HG03060 (cell line): ENCODE measurements at regions not wholly inside any gene's neighbourhood (a gene's known extent, or its start where the extent isn't known, plus 50 kb on each side); places are given as distances from the start of the nearest gene placed in this dataset.
"Not testable (repeated sequence)": the region's sequence is repeated elsewhere in the genome, so short reads cannot be mapped to it uniquely, and the experiment has no call there.

ENCODE experiments used
- ATAC-seq: cut with Tn5 transposase; IDR thresholded peaks from one replicate; pipeline ENCODE4 v1.9.1; 2021; ENCODE audit warnings: low read depth, moderate number of reproducible peaks; ENCODE audit not compliant: unreplicated experiment

- no peak for ATAC-seq
These were observed 163.4 kb upstream of the IL12B start for GRCh38 chr5:159493696-159494095.

DNA sequence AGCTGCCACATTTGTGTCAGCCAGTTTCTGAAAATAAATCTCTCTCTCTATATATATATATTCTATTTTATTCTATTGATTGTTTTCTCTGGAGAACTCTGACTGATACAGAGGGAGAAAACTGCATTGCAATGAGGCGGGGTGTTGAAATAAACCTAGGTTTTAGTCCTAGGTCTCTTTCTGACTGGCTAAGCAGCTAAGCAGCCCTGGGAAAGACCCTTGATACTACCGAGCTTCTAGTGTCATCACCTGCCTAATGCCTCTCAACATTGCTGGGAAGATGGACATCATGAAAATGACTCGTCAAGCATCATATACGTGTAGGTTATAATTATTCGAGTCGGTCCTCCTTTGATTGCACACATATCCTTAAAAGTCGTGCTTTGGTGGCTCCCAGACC, 166.5 kb upstream of the IL12B start:
- ATAC-seq, result no peak

GRCh38 chr5:159497221-159497620, 166.9 kb upstream of the IL12B start:
- ATAC-seq, result no peak

DNA sequence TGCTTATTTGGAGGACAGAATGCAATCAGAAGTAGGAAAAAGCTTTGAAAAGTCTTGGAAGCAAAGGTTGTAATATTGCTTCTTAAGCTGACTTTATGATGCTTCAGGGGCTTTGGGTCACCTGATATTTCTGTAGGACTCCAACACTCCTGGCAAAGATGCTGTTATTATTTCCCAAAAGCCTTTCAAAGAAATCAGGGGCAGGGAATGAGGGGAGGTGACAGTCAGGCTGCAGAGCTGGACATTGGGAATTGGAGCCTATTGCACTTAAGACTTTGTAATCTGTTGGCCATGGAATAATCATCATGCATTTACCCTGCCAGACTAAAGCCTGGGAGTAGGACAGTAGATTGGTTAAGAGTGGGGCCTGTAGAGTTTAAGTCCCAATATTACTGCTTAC, 168.3 kb upstream of the IL12B start:
- ATAC-seq, result no peak

DNA sequence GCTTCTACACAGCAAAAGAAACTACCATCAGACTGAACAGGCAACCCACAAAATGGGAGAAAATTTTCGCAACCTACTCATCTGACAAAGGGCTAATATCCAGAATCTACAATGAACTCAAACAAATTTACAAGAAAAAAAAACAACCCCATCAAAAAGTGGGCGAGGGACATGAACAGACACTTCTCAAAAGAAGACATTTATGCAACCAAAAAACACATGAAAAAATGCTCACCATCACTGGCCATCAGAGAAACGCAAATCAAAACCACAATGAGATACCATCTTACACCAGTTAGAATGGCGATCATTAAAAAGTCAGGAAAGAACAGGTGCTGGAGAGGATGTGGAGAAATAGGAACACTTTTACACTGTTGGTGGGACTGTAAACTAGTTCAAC, 171.8 kb upstream of the IL12B start:
- not testable (repeated sequence) for ATAC-seq

DNA sequence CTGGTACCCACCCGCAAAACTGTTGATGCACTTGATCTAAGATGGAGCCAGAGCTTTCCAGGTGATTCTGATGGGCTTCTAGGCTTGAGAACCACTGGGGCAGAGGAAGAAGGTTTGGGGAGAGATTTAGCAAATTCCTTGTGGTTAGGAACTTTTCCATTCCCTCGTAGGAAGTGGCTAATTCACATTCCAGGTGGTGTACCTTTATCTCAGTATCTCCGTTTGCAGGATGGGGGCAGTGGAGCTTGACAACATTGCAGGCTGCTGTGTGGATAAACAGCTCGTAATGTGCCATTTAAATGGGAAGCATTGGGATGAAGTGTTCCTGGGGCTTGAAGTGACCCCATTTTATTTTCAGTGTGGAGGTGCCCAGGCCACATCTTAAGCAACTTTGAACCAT, 172.9 kb upstream of the IL12B start:
- no peak for ATAC-seq

- no peak for ATAC-seq
These were observed 174.0 kb upstream of the IL12B start for GRCh38 chr5:159504106-159504856.

DNA sequence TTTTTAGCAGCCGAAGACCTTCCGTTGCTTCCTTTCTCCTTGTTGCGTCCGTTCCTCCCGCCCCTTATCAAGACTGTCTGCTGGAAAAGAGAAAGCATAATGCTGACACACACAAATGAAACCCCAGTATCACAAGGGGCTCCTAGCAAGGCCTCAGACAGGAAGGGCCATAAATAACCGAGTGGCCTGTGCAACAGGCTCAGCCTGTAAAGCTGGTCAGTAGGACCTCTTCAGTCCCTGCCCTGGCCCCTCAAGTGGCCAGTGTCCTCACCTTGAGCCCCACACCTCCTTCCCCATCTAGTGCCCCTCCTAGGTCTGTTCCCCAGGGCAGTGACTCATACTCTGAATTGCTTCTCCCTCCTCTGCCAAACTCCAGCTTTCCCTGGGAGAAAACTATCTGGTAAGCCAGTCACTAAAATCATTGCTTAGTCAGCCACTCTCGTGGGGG, 174.6 kb upstream of the IL12B start:
- ATAC-seq, result no peak

- ATAC-seq, result no peak
These were observed 176.8 kb upstream of the IL12B start for GRCh38 chr5:159507055-159507454.

GRCh38 chr5:159507661-159508060, 177.4 kb upstream of the IL12B start:
- no peak for ATAC-seq

DNA sequence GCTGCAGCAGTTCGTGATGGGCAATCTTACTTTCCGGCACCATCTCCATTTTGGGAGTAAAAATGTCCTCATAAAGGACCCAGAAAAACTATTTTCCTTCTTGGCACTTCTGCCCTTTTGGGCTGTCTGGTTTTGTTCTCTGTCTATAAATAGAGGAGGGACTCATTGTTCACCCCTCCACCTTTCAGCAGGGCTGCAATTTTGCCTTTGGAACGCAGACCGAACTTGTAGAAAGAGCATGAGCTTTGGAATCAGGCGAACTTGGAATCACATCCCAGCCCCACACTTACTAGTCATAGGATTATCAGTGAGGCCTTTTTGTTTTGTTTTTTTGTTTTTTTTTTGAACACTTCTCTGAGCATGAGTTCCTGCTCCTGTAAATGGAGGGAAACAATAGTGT, 178.1 kb upstream of the IL12B start:
- ATAC-seq, result no peak

DNA sequence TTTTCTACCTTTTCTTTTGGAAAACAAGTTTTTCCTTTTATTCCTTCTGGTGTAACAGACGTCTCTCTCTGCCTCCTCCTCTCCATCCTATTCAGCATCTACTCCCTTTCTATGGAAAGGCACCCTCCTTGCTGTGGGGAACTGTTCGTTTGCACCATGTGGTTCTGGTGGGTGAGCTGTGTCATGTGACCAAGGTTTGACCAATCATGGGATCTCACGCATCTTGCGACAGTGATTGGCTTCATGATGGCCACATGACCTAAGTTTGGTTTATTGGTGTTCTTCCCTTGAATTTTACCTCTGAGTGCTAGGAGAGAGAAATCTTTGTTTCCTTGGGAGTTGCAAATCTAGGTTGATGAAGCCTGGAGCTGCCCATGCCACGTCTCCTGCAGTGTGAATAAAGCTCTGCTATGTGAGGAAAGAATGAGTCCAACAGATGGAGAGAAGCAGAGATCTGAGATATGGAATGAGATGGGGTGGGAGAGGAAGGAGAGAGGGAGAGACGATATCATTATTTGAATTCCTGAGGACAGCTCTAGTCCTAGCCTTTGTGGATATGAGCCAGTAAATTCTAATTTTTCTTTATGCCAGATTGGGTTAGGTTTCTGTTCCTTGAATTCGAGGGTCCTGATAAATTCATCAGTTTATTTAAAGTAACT, 178.8 kb upstream of the IL12B start:
- no peak for ATAC-seq

DNA sequence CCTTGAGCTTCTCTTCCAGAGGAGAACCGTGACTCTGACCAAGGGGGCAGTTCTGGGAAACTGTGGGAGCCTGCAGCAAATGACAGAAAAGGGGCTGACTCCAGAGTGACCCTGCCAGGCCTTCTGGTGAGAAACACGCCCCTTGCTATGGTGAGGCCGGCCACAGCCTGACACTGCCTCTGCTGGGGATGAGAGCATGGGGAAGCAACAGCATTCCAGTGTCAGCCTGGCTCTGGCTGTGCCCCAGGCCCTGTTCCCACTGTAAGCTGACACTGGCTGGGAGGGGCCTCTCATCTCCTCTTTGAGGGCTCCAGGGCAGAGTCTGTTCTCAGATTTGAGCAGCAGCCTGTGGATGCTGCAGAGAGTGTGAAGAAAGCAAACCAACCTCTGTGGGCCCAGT, 180.0 kb upstream of the IL12B start:
- ATAC-seq, result no peak

DNA sequence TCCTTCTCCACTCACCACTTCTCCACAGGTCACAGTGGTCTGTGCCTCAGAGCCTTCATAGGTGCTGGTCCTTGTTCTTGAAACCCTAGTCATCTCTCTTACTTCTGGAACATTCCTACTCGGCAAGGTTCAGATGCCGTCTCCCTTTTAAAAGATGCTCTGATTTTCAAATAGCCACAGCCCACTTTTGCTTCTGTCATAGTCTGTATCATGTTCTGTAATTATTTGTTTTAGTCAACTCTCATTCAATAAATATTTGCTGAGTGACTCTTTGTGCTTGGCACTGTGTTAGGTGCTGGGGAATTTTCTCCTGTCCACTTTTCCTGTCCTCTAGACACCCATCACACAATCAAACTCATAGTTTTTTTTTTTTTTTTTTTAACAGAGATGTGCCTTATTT, 181.3 kb upstream of the IL12B start:
- no peak for ATAC-seq

GRCh38 chr5:159512064-159512463, 181.8 kb upstream of the IL12B start:
- ATAC-seq, result no peak

DNA sequence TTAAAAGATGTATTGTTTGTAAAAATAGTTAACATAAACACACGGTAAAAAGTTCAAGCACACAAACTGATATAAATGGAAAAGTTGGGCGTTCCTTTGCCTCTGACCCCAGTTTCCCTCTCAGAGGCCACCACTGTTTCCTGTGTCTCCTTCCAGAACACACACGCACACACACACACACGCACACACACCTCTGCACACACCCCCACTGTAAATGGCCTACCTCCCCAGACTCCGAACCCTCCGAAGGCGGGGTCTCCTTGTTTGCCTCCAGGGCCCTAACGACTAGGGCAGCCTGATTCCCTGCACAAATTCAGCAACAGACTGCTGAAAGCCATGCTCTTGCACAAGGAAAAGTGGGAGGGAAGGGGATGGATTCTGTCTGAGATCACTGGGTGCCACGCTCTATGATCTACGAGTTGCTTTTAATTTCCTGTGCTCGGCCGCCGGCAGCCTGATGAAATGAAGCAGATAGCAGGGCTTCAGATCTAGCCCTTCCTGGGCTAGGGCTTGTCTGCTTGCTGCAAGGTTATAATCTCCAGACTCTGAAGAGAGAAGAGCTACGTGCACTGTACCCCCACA, 184.0 kb upstream of the IL12B start:
- no peak for ATAC-seq

- no peak for ATAC-seq
These were observed 184.9 kb upstream of the IL12B start for GRCh38 chr5:159515197-159515596.

- ATAC-seq, result peak; percentile 84
These were observed 185.7 kb upstream of the IL12B start for GRCh38 chr5:159515909-159516415.

DNA sequence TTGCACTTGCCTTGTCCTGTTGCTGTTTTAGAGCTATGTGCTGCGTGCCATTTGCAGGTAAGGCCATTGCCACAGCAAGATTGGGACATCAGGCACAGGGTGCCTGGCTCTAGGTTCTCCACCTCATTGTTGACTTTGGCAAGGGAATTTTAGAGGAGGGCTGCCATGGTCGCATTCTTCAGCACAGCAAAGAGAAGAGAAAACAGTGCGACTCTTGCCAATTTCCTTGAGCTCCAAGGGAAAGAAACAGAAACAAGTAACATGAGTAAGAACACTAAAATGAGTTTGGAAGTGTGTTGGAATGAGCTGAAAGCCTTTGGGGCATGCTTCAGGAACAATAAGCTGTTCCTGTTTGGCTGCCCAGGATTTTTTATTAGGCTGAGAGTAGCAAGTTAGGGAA, 188.1 kb upstream of the IL12B start:
- no peak for ATAC-seq

DNA sequence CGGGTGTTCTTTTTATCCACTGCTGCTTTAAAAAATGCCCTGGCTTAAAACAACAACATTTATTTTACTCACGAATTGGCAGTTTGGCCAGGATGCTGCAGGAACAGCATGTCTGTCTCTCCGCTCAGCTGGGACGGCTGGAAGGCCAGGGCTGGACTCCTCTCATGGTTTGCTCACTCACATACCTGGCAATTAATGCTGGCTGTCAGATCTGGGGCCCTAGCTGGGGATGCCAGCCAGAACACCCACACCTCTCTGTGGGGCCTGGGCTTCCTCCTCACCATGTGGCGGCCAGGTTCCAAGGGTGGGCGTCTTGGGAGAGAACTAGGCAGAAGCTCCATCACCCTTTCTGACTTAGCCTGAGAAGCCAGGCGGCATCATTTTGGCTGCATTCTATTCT, 189.1 kb upstream of the IL12B start:
- ATAC-seq, result no peak

GRCh38 chr5:159522841-159523240, 192.6 kb upstream of the IL12B start:
- ATAC-seq, result no peak

DNA sequence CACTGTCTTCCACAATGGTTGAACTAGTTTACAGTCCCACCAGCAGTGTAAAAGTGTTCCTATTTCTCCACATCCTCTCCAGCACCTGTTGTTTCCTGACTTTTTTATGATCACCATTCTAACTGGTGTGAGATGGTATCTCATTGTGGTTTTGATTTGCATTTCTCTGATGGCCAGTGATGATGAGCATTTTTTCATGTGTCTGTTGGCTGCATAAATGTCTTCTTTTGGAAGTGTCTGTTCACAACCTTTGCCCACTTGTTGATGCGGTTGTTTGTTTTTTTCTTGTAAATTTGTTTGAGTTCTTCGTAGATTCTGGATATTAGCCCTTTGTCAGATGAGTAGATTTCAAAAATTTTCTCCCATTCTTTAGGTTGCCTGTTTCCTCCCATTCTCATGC, 194.0 kb upstream of the IL12B start:
- ATAC-seq, result not testable (repeated sequence)
